Heart left ventricle (tissue), 16 donors: ENCODE measurements at regions not wholly inside any gene's neighbourhood (a gene's known extent, or its start where the extent isn't known, plus 50 kb on each side); places are given as distances from the start of the nearest gene placed in this dataset.

Experiments
- ATAC-seq, 4 donors: fragments of 200-7000 bp; cut with Tn5 transposase; one replicate each; pipeline ENCODE4 v1.9.1; 2020 to 2022; ENCODE audit warnings: moderate library complexity in 4 of 4, mild to moderate bottlenecking in 3 of 4, moderate number of reproducible peaks in 1 of 4
- DNase-seq, 5 donors: peaks; one replicate each; pipeline ENCODE4 v3.0.0-alpha.2; 2020
- H3K27ac ChIP-seq, 12 donors: fragments of 200-600 bp; sonication (generic) in 4 of 12; one replicate each; pipeline versions ENCODE4 v1.5.0 to v1.8.0; 2016 to 2022; ENCODE audit warnings: mild to moderate bottlenecking in 2 of 12
- H3K27me3 ChIP-seq, 9 donors: fragments of 200-600 bp; sonication (generic) in 2 of 9; one replicate each; pipeline versions ENCODE4 v1.5.1 to v1.8.0; 2016 to 2022; ENCODE audit warnings: mild to moderate bottlenecking in 3 of 9
- H3K36me3 ChIP-seq, 9 donors: fragments of 200-600 bp; sonication (generic) in 2 of 9; one replicate each; pipeline versions ENCODE4 v1.5.0 to v1.8.0; 2018 to 2022; ENCODE audit warnings: mild to moderate bottlenecking in 2 of 9
- H3K4me1 ChIP-seq, 12 donors: fragments of 200-600 bp; sonication (generic) in 4 of 12; one replicate each; pipeline versions ENCODE4 v1.5.0 to v1.8.0; 2016 to 2022; ENCODE audit warnings: mild to moderate bottlenecking in 3 of 12
- H3K4me3 ChIP-seq, 12 donors: fragments of 200-600 bp; sonication (generic) in 4 of 12; one replicate each; pipeline versions ENCODE4 v1.5.0 to v1.8.0; 2017 to 2022; ENCODE audit warnings: mild to moderate bottlenecking in 9 of 12, moderate library complexity in 4 of 12
- H3K9me3 ChIP-seq, 12 donors: fragments of 200-600 bp; sonication (generic) in 4 of 12; one replicate each; pipeline versions ENCODE4 v1.5.0 to v1.8.0; 2016 to 2022; ENCODE audit warnings: mild to moderate bottlenecking in 1 of 12
- CTCF ChIP-seq, 12 donors: fragments of 200-600 bp; sonication (generic) in 4 of 12; IDR thresholded peaks; one replicate each; pipeline versions ENCODE4 v1.5.0 to v1.8.0; 2018 to 2022; ENCODE audit warnings: antibody characterized with exemption in 12 of 12, mild to moderate bottlenecking in 5 of 12
- POLR2A ChIP-seq, 2 donors: fragments of 450-650 bp; IDR thresholded peaks; one replicate each; pipeline ENCODE4 v1.6.1; 2017; ENCODE audit warnings: antibody characterized with exemption in 2 of 2, mild to moderate bottlenecking in 2 of 2, moderate library complexity in 2 of 2
- WGBS, 4 donors: extraction: QIAGEN DNeasy Blood & Tissue Kit in 2 of 4; methylation state at CpG; one replicate each; pipeline versions ENCODE4 v1.1.5 to v1.1.7; 2013 to 2018; 5-methylcytosine and 5-hydroxymethylcytosine counted together
- intact Hi-C, 10 donors: fragments of 100-400 bp; cut with DNase I; formaldehyde crosslinking; loops; one replicate each; pipeline versions ENCODE4 v1.11.1 to v1.14.2; 2022
- donor health status: ischemic (EF 13 %, LVEDD 7.1; RV severe dilation, severe dysfunction).
- donor health status: healthy with polysubstance abuse.
- donor health status: DM: no; HTN: yes; CAD: no.
- donor health status: DM: no; HTN: no; CAD: no.
- donor health status: ischemic (EF 25% LVEDD 6.9; RV normal size, moderate dysfunction).
- donor health status: ischemic (EF 25% LVEDD 5.7; RV mildly dilated, moderate dysfunction).
- donor health status: healthy.
- donor health status: DM: yes; HTN: yes; CAD: no.
- donor health status: ischemic (EF 35%, LVEDD 5.7; RV mildly dilated, moderate dysfunction).
- donor health status: nonischemic (EF 11% LVEDD 7.7; RV severe dilation, severe dysfunction).
- donor health status: DM: yes; HTN: yes; CAD: no.
- donor health status: PGD.
- donor health status: ischemic (EF 29% LVEDD 5.4; RV normal size, mild dysfunction).
- donor health status: nonischemic (EF 23%, LVEDD 6.1; RV moderate dilation, normal function).

GRCh38 chr9:20264896-20265295, 357.4 kb downstream of the MLLT3 start:
- intact Hi-C loops: no loop called here
- Histone ChIP-seq H3K27ac (no peak overlapping the region), H3K27me3 (no peaks in the 10 kb centered on the region), H3K36me3 (no peaks in the 10 kb centered on the region), H3K4me3 (no peak overlapping the region), H3K4me1 (no peaks in the 10 kb centered on the region), H3K9me3 (no peaks in the 10 kb centered on the region)
- TF ChIP-seq CTCF (IDR thresholded peaks at IDR 0.05) (no peak), POLR2A (IDR thresholded peaks at IDR 0.05) (no peak)
- no peak for ATAC-seq
- no peak for DNase-seq
- WGBS, 4 donors: 74 to 92% (median 86%) methylated on average over 7 of the region's 7 CpGs

GRCh38 chr9:20262611-20263010, 359.7 kb downstream of the MLLT3 start:
- ATAC-seq: no peak
- Histone ChIP-seq H3K27me3 (no peaks in the 10 kb centered on the region), H3K9me3 (no peaks in the 10 kb centered on the region), H3K4me1 (no peaks in the 10 kb centered on the region), H3K36me3 (no peaks in the 10 kb centered on the region), H3K4me3 (no peak overlapping the region), H3K27ac (no peak overlapping the region)
- DNase-seq: no peak
- intact Hi-C loops: no loop called here
- TF ChIP-seq CTCF (IDR thresholded peaks at IDR 0.05): no peak
- TF ChIP-seq POLR2A (IDR thresholded peaks at IDR 0.05): no peak
- WGBS, 4 donors: 71 to 82% (median 77%) methylated on average over 4 of the region's 4 CpGs

- Histone ChIP-seq H3K36me3 (no peaks in the 10 kb centered on the region), H3K27me3 (no peaks in the 10 kb centered on the region), H3K27ac (no peak overlapping the region), H3K4me3 (no peak overlapping the region), H3K4me1 (peaks cover 0 to 5% (median 0%) of the 10 kb centered on the region in 12 donors), H3K9me3 (no peaks in the 10 kb centered on the region)
- intact Hi-C loops: no loop called here
- no peak for TF ChIP-seq POLR2A (IDR thresholded peaks at IDR 0.05)
- no peak for TF ChIP-seq CTCF (IDR thresholded peaks at IDR 0.05)
- DNase-seq: no peak
- 63 to 80% (median 67%) methylated on average over 1 of the region's 1 CpG for WGBS, 4 donors
- no peak for ATAC-seq
Observed at GRCh38 chr9:20256284-20256948, 365.9 kb downstream of the MLLT3 start.

DNA sequence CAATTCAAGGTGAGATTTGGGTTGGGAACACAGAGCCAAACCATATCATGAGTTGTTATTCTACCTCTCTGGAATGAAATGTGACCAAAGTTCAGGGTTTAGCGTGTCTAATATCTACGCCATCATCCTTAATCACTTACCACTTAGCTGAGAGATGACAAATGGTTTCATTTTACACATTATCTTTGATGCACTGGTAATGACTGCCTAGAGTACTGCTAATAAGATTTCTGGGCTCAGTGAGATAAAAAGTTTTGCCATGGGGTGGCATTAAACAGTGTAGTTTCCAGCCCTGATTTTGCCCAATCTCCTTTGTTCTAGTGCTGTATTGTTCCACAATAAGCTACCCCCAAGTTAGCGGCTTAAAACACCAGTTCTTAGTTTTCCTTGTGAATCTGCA, 367.2 kb downstream of the MLLT3 start:
- H3K9me3 ChIP-seq: no peaks in the 10 kb centered on the region
- WGBS, 4 donors: 91 to 97% (median 94%) methylated on average over 3 of the region's 3 CpGs
- peaks cover 0 to 5% (median 0%) of the 10 kb centered on the region in 12 donors for H3K4me1 ChIP-seq
- no peak for ATAC-seq
- H3K4me3 ChIP-seq: no peak overlapping the region
- DNase-seq: no peak
- H3K27me3 ChIP-seq: no peaks in the 10 kb centered on the region
- no peak overlapping the region for H3K27ac ChIP-seq
- TF ChIP-seq POLR2A (IDR thresholded peaks at IDR 0.05) (no peak), CTCF (IDR thresholded peaks at IDR 0.05) (no peak)
- no peaks in the 10 kb centered on the region for H3K36me3 ChIP-seq
- intact Hi-C loops: no loop called here
